ENCODE measurements at regions not wholly inside any gene's neighbourhood (a gene's known extent, or its start where the extent isn't known, plus 50 kb on each side); places are given as distances from the start of the nearest gene placed in this dataset.

GRCh38 chr13:100988921-100989320 lies 314.3 kb upstream of the TMTC4 start:
- H4K20me1 ChIP-seq (replicated peaks in 1 of 2; ENCODE audit: control insufficient read depth in 1 of 2, insufficient read depth in 2 of 2, low read length in 2 of 2): no peaks in the 10 kb centered on the region
- POLR2A ChIA-PET (ENCODE audit: partially characterized antibody): no interaction called here

More at GRCh38 chr13:100988921-100989320, 314.3 kb upstream of the TMTC4 start:
- Histone ChIP-seq H3K79me2 (ENCODE audit: control insufficient read depth in 1 of 2, insufficient read depth in 2 of 2, low read length in 2 of 2) (no peaks in the 10 kb centered on the region), H3K23ac (ENCODE audit: insufficient read length) (no peak overlapping the region), H3K9me3 (ENCODE audit: insufficient read depth in 2 of 2, low read depth in 1 of 2, low read length in 1 of 2) (peaks cover 0 to 11% of the 10 kb centered on the region in 2 experiments; a peak in 1 of 4 replicates), H3K4me1 (replicated peaks in 1 of 4; ENCODE audit: control insufficient read depth in 3 of 4, insufficient read depth in 4 of 4, low read length in 3 of 4) (peaks cover 0 to 8% (median 2%) of the 10 kb centered on the region in 4 experiments; a peak in 4 of 7 replicates), H2AFZ (ENCODE audit: low read length) (no peak overlapping the region), H2BK5ac (ENCODE audit: low read depth, low read length) (no peak overlapping the region), H3K27me3 (replicated peaks in 1 of 4; ENCODE audit: control insufficient read depth in 3 of 4, extremely low read depth in 1 of 4, insufficient read depth in 3 of 4, low read length in 3 of 4) (no peaks in the 10 kb centered on the region), H3K79me1 (ENCODE audit: low read depth, low read length) (no peaks in the 10 kb centered on the region), H3K4me2 (ENCODE audit: insufficient read depth in 1 of 2, low read depth in 2 of 2, low read length in 2 of 2) (no peak overlapping the region), H4K8ac (ENCODE audit: extremely low read depth, insufficient read depth, low read length) (no peak overlapping the region), H3K56ac (replicated peaks; ENCODE audit: insufficient read length, low read depth, low read length) (no peak overlapping the region), H4K5ac (ENCODE audit: insufficient read length, low read depth, low read length) (no peak overlapping the region), H3K4ac (replicated peaks; ENCODE audit: insufficient read length, low read depth, low read length) (no peak overlapping the region), H3K27ac (ENCODE audit: low read depth, low read length) (no peak overlapping the region), H3K9ac (replicated peaks in 1 of 4; ENCODE audit: extremely low read depth in 1 of 4, low read depth in 3 of 4, low read length in 3 of 4) (no peak overlapping the region; a peak in 1 of 7 replicates), H3K4me3 (ENCODE audit: extremely low read depth in 1 of 4, insufficient read depth in 2 of 4, low read depth in 3 of 4, low read length in 4 of 4) (no peak overlapping the region), H2BK15ac (ENCODE audit: low read length) (no peak overlapping the region), H3K23me2 (ENCODE audit: low read depth, low read length) (no peaks in the 10 kb centered on the region), H2BK120ac (replicated peaks; ENCODE audit: low read depth, low read length) (no peak overlapping the region), H3K36me3 (ENCODE audit: control insufficient read depth in 2 of 4, insufficient read depth in 4 of 4, low read length in 3 of 4) (no peaks in the 10 kb centered on the region), H2BK20ac (ENCODE audit: low read length) (peak overlapping the region; percentile 6; the same call in 1 of the 2 replicates), H3K18ac (ENCODE audit: extremely low read depth, low read length) (no peak overlapping the region), H2AK5ac (ENCODE audit: low read depth, low read length) (no peak overlapping the region), H4K91ac (replicated peaks; ENCODE audit: insufficient read length, low read length) (no peak overlapping the region), H3K14ac (ENCODE audit: insufficient read length) (no peak overlapping the region), H2BK12ac (ENCODE audit: low read depth, low read length) (no peak overlapping the region; the same call in 1 of the 2 replicates)
- CTCF ChIA-PET (ENCODE audit: partially characterized antibody): interaction anchor here (0.8 to 1.2 kb wide), 7 partner anchors 9 to 344 kb away, joined by 3 to 4 read pairs (median 4); no protein-coding TSS in a partner anchor
- WGBS, 2 experiments (ENCODE audit: extremely low coverage in 1 of 2, insufficient coverage in 1 of 2, insufficient read length in 1 of 2, insufficient replicate concordance in 2 of 2, low coverage in 1 of 2, low lambda C conversion rate in 2 of 2, missing lambda C conversion rate in 1 of 2): 82% methylated on average over 2 of the region's 2 CpGs; no CpG with 5 or more reads in 1 of the 2 experiments
- DNase-seq (ENCODE audit: low read depth in 1 of 2, low spot score in 2 of 2) (no peak), FAIRE-seq (no peak)
- TF ChIP-seq RFX5 (IDR thresholded peaks at IDR 0.05; ENCODE audit: borderline replicate concordance, low read depth, low read length) (no peak), SAP30 (IDR thresholded peaks at IDR 0.05; ENCODE audit: insufficient read depth, insufficient replicate concordance, low read length) (no peak), TCF12 (IDR thresholded peaks at IDR 0.05; ENCODE audit: low read depth, low read length) (no peak), BCL11A (IDR thresholded peaks at IDR 0.05; ENCODE audit: low read depth in 2 of 2, low read length in 2 of 2) (no peak), FOSL1 (IDR thresholded peaks at IDR 0.05; ENCODE audit: insufficient read depth, low read depth, low read length) (no peak), USF2 (IDR thresholded peaks at IDR 0.05; ENCODE audit: low read length) (no peak)
